Uterus (tissue), 2 donors: ENCODE measurements at regions not wholly inside any gene's neighbourhood (a gene's known extent, or its start where the extent isn't known, plus 50 kb on each side); places are given as distances from the start of the nearest gene placed in this dataset.

Experiments
- CTCF ChIP-seq, 4 experiments: fragments of 200-600 bp in 2 of 4; fragments of 450-650 bp in 2 of 4; sonication (generic) in 2 of 4; IDR thresholded peaks; one replicate each; pipeline ENCODE4 v1.5.1; 2016 to 2019; ENCODE audit warnings: antibody characterized with exemption in 4 of 4, mild to moderate bottlenecking in 2 of 4, moderate library complexity in 1 of 4
- POLR2A ChIP-seq, 2 donors: fragments of 450-650 bp; IDR thresholded peaks; one replicate each; pipeline ENCODE4 v1.6.1; 2016; ENCODE audit warnings: antibody characterized with exemption in 2 of 2, mild to moderate bottlenecking in 1 of 2, moderate library complexity in 1 of 2

DNA sequence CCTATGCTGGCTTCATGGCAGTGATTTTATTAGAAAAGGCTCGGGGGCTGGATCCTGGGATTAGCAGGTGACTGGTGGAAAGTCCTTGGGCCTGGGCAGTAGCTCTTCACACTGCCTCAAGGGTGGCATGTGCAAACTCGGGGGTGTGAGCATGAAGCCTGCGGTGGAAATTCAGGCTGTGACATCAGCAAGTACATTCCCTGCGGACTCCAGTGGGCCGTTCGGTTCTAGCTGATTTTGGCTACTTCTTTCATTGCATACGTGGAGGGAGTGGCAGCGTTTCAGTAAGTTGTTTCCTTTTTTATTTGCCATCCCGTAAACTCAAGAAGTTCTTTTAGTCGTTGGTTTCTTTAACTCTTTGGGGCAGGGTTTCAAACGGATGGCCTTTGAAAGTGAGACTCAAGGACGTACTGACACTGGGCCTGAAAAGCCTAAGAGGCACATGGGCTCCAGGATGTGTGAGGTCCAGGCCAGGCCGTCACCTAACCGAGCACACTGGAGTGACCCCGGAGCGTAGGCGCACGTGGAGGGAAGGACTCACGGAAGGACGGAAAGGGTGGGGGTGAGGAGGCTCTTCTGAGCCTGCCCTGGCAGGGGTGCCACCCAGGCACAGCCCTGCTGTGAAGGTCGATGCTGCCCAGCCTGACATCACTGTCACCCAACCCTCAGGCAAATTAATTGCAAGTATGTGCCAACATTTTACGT is 104.0 kb upstream of the FRMD1 start:
- TF ChIP-seq CTCF (IDR thresholded peaks at IDR 0.05) (no peak), POLR2A (IDR thresholded peaks at IDR 0.05) (no peak)
